ENCODE measurements at regions not wholly inside any gene's neighbourhood (a gene's known extent, or its start where the extent isn't known, plus 50 kb on each side); places are given as distances from the start of the nearest gene placed in this dataset.

DNA sequence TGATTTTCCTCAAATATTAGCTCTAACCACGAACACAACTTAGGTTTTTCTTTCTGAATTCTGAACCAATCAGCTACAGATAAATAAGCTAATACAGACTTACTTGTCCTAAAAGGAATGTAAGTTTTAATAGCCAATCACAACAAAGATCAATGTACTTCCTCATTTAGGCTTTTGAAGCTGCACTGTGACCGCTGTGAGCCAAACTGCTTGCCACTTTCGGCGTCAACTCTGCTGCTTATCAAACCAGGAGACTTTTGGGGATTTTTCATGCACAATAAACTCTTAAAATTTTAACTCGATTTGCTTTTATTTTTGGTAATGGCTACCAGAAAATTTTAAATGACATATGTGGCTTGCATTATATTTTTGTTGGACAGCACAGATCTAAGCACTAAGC, 92.5 kb downstream of the TMPRSS5 start:
- TF ChIP-seq, protein P1, sequence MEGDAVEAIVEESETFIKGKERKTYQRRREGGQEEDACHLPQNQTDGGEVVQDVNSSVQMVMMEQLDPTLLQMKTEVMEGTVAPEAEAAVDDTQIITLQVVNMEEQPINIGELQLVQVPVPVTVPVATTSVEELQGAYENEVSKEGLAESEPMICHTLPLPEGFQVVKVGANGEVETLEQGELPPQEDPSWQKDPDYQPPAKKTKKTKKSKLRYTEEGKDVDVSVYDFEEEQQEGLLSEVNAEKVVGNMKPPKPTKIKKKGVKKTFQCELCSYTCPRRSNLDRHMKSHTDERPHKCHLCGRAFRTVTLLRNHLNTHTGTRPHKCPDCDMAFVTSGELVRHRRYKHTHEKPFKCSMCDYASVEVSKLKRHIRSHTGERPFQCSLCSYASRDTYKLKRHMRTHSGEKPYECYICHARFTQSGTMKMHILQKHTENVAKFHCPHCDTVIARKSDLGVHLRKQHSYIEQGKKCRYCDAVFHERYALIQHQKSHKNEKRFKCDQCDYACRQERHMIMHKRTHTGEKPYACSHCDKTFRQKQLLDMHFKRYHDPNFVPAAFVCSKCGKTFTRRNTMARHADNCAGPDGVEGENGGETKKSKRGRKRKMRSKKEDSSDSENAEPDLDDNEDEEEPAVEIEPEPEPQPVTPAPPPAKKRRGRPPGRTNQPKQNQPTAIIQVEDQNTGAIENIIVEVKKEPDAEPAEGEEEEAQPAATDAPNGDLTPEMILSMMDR (IDR thresholded peaks at IDR 0.05): no peak
- TF ChIP-seq EP300 (IDR thresholded peaks at IDR 0.05): no peak

Data from gastroesophageal sphincter (tissue), 3 donors.